HG02798 (cell line): ENCODE measurements at regions not wholly inside any gene's neighbourhood (a gene's known extent, or its start where the extent isn't known, plus 50 kb on each side); places are given as distances from the start of the nearest gene placed in this dataset.

Source experiments
- ATAC-seq: cut with Tn5 transposase; IDR thresholded peaks from one replicate; pipeline ENCODE4 v1.9.1; 2021; ENCODE audit warnings: mild to moderate bottlenecking; ENCODE audit not compliant: unreplicated experiment, poor library complexity

GRCh38 chr10:81002382-81002781, 464.7 kb downstream of the SH2D4B start:
- ATAC-seq = no peak

GRCh38 chr10:81007872-81008271, 470.2 kb downstream of the SH2D4B start:
- ATAC-seq = no peak

- ATAC-seq = no peak
These were observed 471.0 kb downstream of the SH2D4B start for GRCh38 chr10:81008726-81009125.

- ATAC-seq = no peak
These were observed 471.6 kb downstream of the SH2D4B start for GRCh38 chr10:81009296-81009695.

GRCh38 chr10:81013771-81014170, 476.1 kb downstream of the SH2D4B start:
- no peak for ATAC-seq

- peak; percentile 87 for ATAC-seq
These were observed 481.6 kb downstream of the SH2D4B start for GRCh38 chr10:81019029-81019890.

- ATAC-seq = peak; percentile 43
These were observed 483.9 kb downstream of the SH2D4B start for GRCh38 chr10:81021428-81022129.

GRCh38 chr10:81026591-81026990, 488.9 kb downstream of the SH2D4B start:
- ATAC-seq = no peak

- ATAC-seq = no peak
These were observed 489.5 kb downstream of the SH2D4B start for GRCh38 chr10:81027223-81027622.

- no peak for ATAC-seq
These were observed 490.0 kb downstream of the SH2D4B start for GRCh38 chr10:81027706-81028105.

- ATAC-seq = peak; percentile 74
These were observed 494.1 kb downstream of the SH2D4B start for GRCh38 chr10:81031774-81032173.

GRCh38 chr10:81034383-81034782, 496.7 kb downstream of the SH2D4B start:
- no peak for ATAC-seq

- peak; percentile 84 for ATAC-seq
These were observed 498.6 kb downstream of the SH2D4B start for GRCh38 chr10:81036257-81036656.

- no peak for ATAC-seq
These were observed 502.3 kb downstream of the SH2D4B start for GRCh38 chr10:81040031-81040430.

- no peak for ATAC-seq
These were observed 503.2 kb downstream of the SH2D4B start for GRCh38 chr10:81040940-81041339.

GRCh38 chr10:81042647-81043046, 504.9 kb downstream of the SH2D4B start:
- ATAC-seq = no peak

- no peak for ATAC-seq
These were observed 527.8 kb downstream of the SH2D4B start for GRCh38 chr10:81065474-81065873.

- ATAC-seq = no peak
These were observed 530.8 kb downstream of the SH2D4B start for GRCh38 chr10:81068460-81068859.

GRCh38 chr10:81071087-81071796, 533.5 kb downstream of the SH2D4B start:
- ATAC-seq = no peak

- no peak for ATAC-seq
These were observed 535.5 kb downstream of the SH2D4B start for GRCh38 chr10:81073155-81073554.
